ENCODE measurements at regions not wholly inside any gene's neighbourhood (a gene's known extent, or its start where the extent isn't known, plus 50 kb on each side); places are given as distances from the start of the nearest gene placed in this dataset.
A peak's percentile ranks its signal among the peaks of the same experiment; 100 is the strongest.

GRCh38 chr18:78772360-78773302 is 207.0 kb upstream of the SALL3 start:
- H3K27ac ChIP-seq = no peak overlapping the region
- H3K4me3 ChIP-seq = no peak overlapping the region
- no peak for DNase-seq (ENCODE audit: low spot score)
- TF ChIP-seq CTCF (IDR thresholded peaks at IDR 0.05) = no peak

GRCh38 chr18:78773303-78773755 is 206.3 kb upstream of the SALL3 start:
- no peak for DNase-seq (ENCODE audit: low spot score)

GRCh38 chr18:78773819-78774218 is 205.8 kb upstream of the SALL3 start:
- DNase-seq (ENCODE audit: low spot score) = peak; percentile 62
- Histone ChIP-seq H3K27ac (no peak overlapping the region), H3K4me3 (no peak overlapping the region)
- no peak for TF ChIP-seq CTCF (IDR thresholded peaks at IDR 0.05)

More at GRCh38 chr18:78773303-78773755, 206.3 kb upstream of the SALL3 start:
- no peak for TF ChIP-seq CTCF (IDR thresholded peaks at IDR 0.05)
- no peak overlapping the region for H3K27ac ChIP-seq
- no peak overlapping the region for H3K4me3 ChIP-seq

GRCh38 chr18:78774741-78775141 is 204.9 kb upstream of the SALL3 start:
- no peak overlapping the region for H3K4me3 ChIP-seq
- TF ChIP-seq CTCF (IDR thresholded peaks at IDR 0.05) = no peak
- H3K27ac ChIP-seq = no peak overlapping the region
- DNase-seq (ENCODE audit: low spot score) = peak; percentile 60

- H3K4me3 ChIP-seq = no peak overlapping the region
- TF ChIP-seq CTCF (IDR thresholded peaks at IDR 0.05) = no peak
- no peak for DNase-seq (ENCODE audit: low spot score)
- no peak overlapping the region for H3K27ac ChIP-seq
These were observed 203.5 kb upstream of the SALL3 start for GRCh38 chr18:78776151-78776550.

GRCh38 chr18:78776706-78777285 is 202.8 kb upstream of the SALL3 start:
- DNase-seq (ENCODE audit: low spot score) = no peak
- no peak overlapping the region for H3K4me3 ChIP-seq
- no peak for TF ChIP-seq CTCF (IDR thresholded peaks at IDR 0.05)
- no peak overlapping the region for H3K27ac ChIP-seq

Data from coronary artery (tissue), 2 donors.